Vagina (tissue), 2 donors: ENCODE measurements at regions not wholly inside any gene's neighbourhood (a gene's known extent, or its start where the extent isn't known, plus 50 kb on each side); places are given as distances from the start of the nearest gene placed in this dataset.

Experiments
- CTCF ChIP-seq, 3 experiments: fragments of 450-650 bp in 2 of 3; fragments of 200-600 bp in 1 of 3; sonication (generic) in 1 of 3; IDR thresholded peaks; one replicate each; pipeline ENCODE4 v1.5.1; 2017 to 2019; ENCODE audit warnings: antibody characterized with exemption in 3 of 3, mild to moderate bottlenecking in 2 of 3, moderate library complexity in 2 of 3
- POLR2A ChIP-seq, 2 donors: fragments of 450-650 bp; IDR thresholded peaks; one replicate each; pipeline ENCODE4 v1.6.1; 2017; ENCODE audit warnings: antibody characterized with exemption in 2 of 2, mild to moderate bottlenecking in 2 of 2, moderate library complexity in 2 of 2

- TF ChIP-seq CTCF (IDR thresholded peaks at IDR 0.05) (no peak), POLR2A (IDR thresholded peaks at IDR 0.05) (no peak)
Measured at GRCh38 chr15:88375234-88375927, 91.8 kb downstream of the MRPL46 start.
